MM.1S (cell line): ENCODE measurements at regions not wholly inside any gene's neighbourhood (a gene's known extent, or its start where the extent isn't known, plus 50 kb on each side); places are given as distances from the start of the nearest gene placed in this dataset.

Experiments
- DNase-seq: peaks from one replicate; pipeline ENCODE4 v3.0.0-alpha.2; 2015
- H2AFZ ChIP-seq: fragments of 300-600 bp; sonication (generic); 2 replicates; pipeline ENCODE4 v1.6.0; 2016; ENCODE audit warnings: antibody characterized with exemption, low read length
- H3F3A ChIP-seq: fragments of 300-600 bp; sonication (generic); 2 replicates; pipeline ENCODE4 v1.6.1; 2016; ENCODE audit warnings: mild to moderate bottlenecking, antibody characterized with exemption, low read length, moderate library complexity, mixed read lengths; ENCODE audit not compliant: insufficient read depth
- H3K27ac ChIP-seq: fragments of 300-600 bp; sonication (generic); 2 replicates; pipeline ENCODE4 v1.5.1; 2016; ENCODE audit warnings: mild to moderate bottlenecking, low read length
- H3K27me3 ChIP-seq: fragments of 300-600 bp; sonication (generic); replicated peaks from 2 replicates; pipeline ENCODE4 v1.6.0; 2016; ENCODE audit warnings: low read length; ENCODE audit not compliant: insufficient read depth
- H3K36me3 ChIP-seq: fragments of 300-600 bp; sonication (generic); replicated peaks from 2 replicates; pipeline ENCODE4 v1.6.1; 2016; ENCODE audit warnings: mild to moderate bottlenecking, low read length, mixed read lengths; ENCODE audit not compliant: insufficient read depth
- H3K4me1 ChIP-seq: fragments of 300-600 bp; sonication (generic); 2 replicates; pipeline ENCODE4 v1.6.1; 2016; ENCODE audit warnings: low read length, mixed read lengths
- H3K4me2 ChIP-seq: fragments of 300-600 bp; sonication (generic); 2 replicates; pipeline ENCODE4 v1.6.0; 2016; ENCODE audit warnings: low read depth, low read length
- H3K4me3 ChIP-seq: fragments of 300-600 bp; sonication (generic); 2 replicates; pipeline ENCODE4 v1.5.1; 2016; ENCODE audit warnings: low read length, mixed read lengths
- H3K79me2 ChIP-seq: fragments of 300-600 bp; sonication (generic); 2 replicates; pipeline ENCODE4 v1.6.1; 2016; ENCODE audit warnings: mixed run types, low read length, mixed read lengths
- H3K9ac ChIP-seq: fragments of 300-600 bp; sonication (generic); 2 replicates; pipeline ENCODE4 v1.6.1; 2016; ENCODE audit warnings: low read length, mixed read lengths
- H3K9me2 ChIP-seq: fragments of 300-600 bp; sonication (generic); replicated peaks from 2 replicates; pipeline ENCODE4 v1.6.1; 2016; ENCODE audit warnings: mild to moderate bottlenecking, low read length, mixed read lengths; ENCODE audit not compliant: insufficient read depth
- H3K9me3 ChIP-seq: fragments of 300-600 bp; sonication (generic); replicated peaks from 2 replicates; pipeline ENCODE4 v1.6.1; 2016; ENCODE audit warnings: mild to moderate bottlenecking, low read length, mixed read lengths; ENCODE audit not compliant: insufficient read depth
- H4K20me1 ChIP-seq: fragments of 300-600 bp; sonication (generic); 2 replicates; pipeline ENCODE4 v1.6.1; 2016; ENCODE audit warnings: mild to moderate bottlenecking, low read length, moderate library complexity, mixed read lengths; ENCODE audit not compliant: insufficient read depth
- EZH2 ChIP-seq: fragments of 300-600 bp; sonication (generic); optimal IDR thresholded peaks from 2 replicates; pipeline ENCODE3; 2017; ENCODE audit warnings: low read depth, mild to moderate bottlenecking, antibody characterized with exemption, low read length, mixed read lengths
- EZH2phosphoT487 ChIP-seq: fragments of 300-600 bp; sonication (generic); IDR thresholded peaks from 2 replicates; pipeline ENCODE4 v1.6.1; 2018; ENCODE audit warnings: antibody characterized with exemption, low read length
- TF ChIP-seq, protein P1 (sequence below): fragments of 300-600 bp; sonication (generic); IDR thresholded peaks from 2 replicates; pipeline ENCODE4 v1.5.1; 2016; ENCODE audit warnings: antibody characterized with exemption, low read length, mixed read lengths

- H3K27ac ChIP-seq: no peak overlapping the region
- no peaks in the 10 kb centered on the region for H3K36me3 ChIP-seq
- no peak for DNase-seq
- 0 out of 2 replicates have a peak, but pooled peaks cover 6% of the 10 kb centered on the region for H3K4me1 ChIP-seq
- H3F3A ChIP-seq: no peaks in the 10 kb centered on the region
- no peaks in the 10 kb centered on the region for H3K9me3 ChIP-seq
- no peak for TF ChIP-seq EZH2phosphoT487
- TF ChIP-seq, protein P1, sequence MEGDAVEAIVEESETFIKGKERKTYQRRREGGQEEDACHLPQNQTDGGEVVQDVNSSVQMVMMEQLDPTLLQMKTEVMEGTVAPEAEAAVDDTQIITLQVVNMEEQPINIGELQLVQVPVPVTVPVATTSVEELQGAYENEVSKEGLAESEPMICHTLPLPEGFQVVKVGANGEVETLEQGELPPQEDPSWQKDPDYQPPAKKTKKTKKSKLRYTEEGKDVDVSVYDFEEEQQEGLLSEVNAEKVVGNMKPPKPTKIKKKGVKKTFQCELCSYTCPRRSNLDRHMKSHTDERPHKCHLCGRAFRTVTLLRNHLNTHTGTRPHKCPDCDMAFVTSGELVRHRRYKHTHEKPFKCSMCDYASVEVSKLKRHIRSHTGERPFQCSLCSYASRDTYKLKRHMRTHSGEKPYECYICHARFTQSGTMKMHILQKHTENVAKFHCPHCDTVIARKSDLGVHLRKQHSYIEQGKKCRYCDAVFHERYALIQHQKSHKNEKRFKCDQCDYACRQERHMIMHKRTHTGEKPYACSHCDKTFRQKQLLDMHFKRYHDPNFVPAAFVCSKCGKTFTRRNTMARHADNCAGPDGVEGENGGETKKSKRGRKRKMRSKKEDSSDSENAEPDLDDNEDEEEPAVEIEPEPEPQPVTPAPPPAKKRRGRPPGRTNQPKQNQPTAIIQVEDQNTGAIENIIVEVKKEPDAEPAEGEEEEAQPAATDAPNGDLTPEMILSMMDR: no peak
- TF ChIP-seq EZH2: no peak
- no peak overlapping the region for H3K4me3 ChIP-seq
- H3K9me2 ChIP-seq: no peaks in the 10 kb centered on the region
- no peak overlapping the region for H3K4me2 ChIP-seq
- H2AFZ ChIP-seq: no peak overlapping the region
- H3K9ac ChIP-seq: no peak overlapping the region
- no peaks in the 10 kb centered on the region for H4K20me1 ChIP-seq
- H3K27me3 ChIP-seq: no peaks in the 10 kb centered on the region
- H3K79me2 ChIP-seq: no peaks in the 10 kb centered on the region
Observed at GRCh38 chr20:22390543-22390903, 193.8 kb downstream of the FOXA2 start.

GRCh38 chr20:22389836-22390542 lies 194.4 kb downstream of the FOXA2 start:
- DNase-seq: no peak
- no peak overlapping the region for H3K4me2 ChIP-seq
- no peak for TF ChIP-seq EZH2phosphoT487
- TF ChIP-seq, protein P1: no peak
- no peak for TF ChIP-seq EZH2
- 0 out of 2 replicates have a peak, but pooled peaks cover 6% of the 10 kb centered on the region for H3K4me1 ChIP-seq
- no peak overlapping the region for H3K9ac ChIP-seq
- no peak overlapping the region for H3K27ac ChIP-seq
- no peaks in the 10 kb centered on the region for H4K20me1 ChIP-seq
- H3K9me3 ChIP-seq: no peaks in the 10 kb centered on the region
- H3K9me2 ChIP-seq: no peaks in the 10 kb centered on the region
- H2AFZ ChIP-seq: no peak overlapping the region
- H3K36me3 ChIP-seq: no peaks in the 10 kb centered on the region
- no peaks in the 10 kb centered on the region for H3K79me2 ChIP-seq
- H3K27me3 ChIP-seq: no peaks in the 10 kb centered on the region
- no peak overlapping the region for H3K4me3 ChIP-seq
- H3F3A ChIP-seq: no peaks in the 10 kb centered on the region

- Histone ChIP-seq H4K20me1 (no peaks in the 10 kb centered on the region), H3F3A (0 out of 2 replicates have a peak, but pooled peaks cover 2% of the 10 kb centered on the region), H3K36me3 (no peaks in the 10 kb centered on the region)
Observed at GRCh38 chr20:22387452-22387851, 196.9 kb downstream of the FOXA2 start.

More at GRCh38 chr20:22387452-22387851, 196.9 kb downstream of the FOXA2 start:
- Histone ChIP-seq H3K9me2 (no peaks in the 10 kb centered on the region), H3K27ac (no peak overlapping the region), H2AFZ (no peak overlapping the region), H3K79me2 (no peaks in the 10 kb centered on the region), H3K9me3 (no peaks in the 10 kb centered on the region), H3K27me3 (no peaks in the 10 kb centered on the region), H3K4me2 (no peak overlapping the region), H3K4me1 (peaks cover 15% of the 10 kb centered on the region), H3K9ac (no peak overlapping the region), H3K4me3 (no peak overlapping the region)
- DNase-seq: no peak
- no peak for TF ChIP-seq EZH2phosphoT487
- TF ChIP-seq, protein P1: no peak
- no peak for TF ChIP-seq EZH2
